CD14-positive monocyte (primary cell): ENCODE measurements at regions not wholly inside any gene's neighbourhood (a gene's known extent, or its start where the extent isn't known, plus 50 kb on each side); places are given as distances from the start of the nearest gene placed in this dataset.

Experiments
- DNase-seq, 3 donors: peaks; one replicate each; pipeline ENCODE4 v3.0.0-alpha.2; 2011 to 2022
- H2AFZ ChIP-seq: 2 replicates; pipeline ENCODE4 v1.6.0; 2012; ENCODE audit warnings: mild to moderate bottlenecking, low read depth, low read length, inconsistent platforms; ENCODE audit not compliant: insufficient read depth, poor library complexity, severe bottlenecking
- H3K27ac ChIP-seq, 2 donors: 1 replicate in 1 of 2; 2 replicates in 1 of 2; pipeline ENCODE4 v1.5.1; 2012 to 2013; ENCODE audit warnings: low read length in 2 of 2, control low read depth in 1 of 2, inconsistent platforms in 1 of 2, low read depth in 1 of 2, mild to moderate bottlenecking in 1 of 2
- H3K27me3 ChIP-seq, 2 donors: one replicate each; pipeline versions ENCODE4 v1.6.0 to v1.6.1; 2011 to 2013; ENCODE audit warnings: low read length in 2 of 2; ENCODE audit not compliant: control insufficient read depth in 2 of 2, insufficient read depth in 2 of 2
- H3K36me3 ChIP-seq, 2 donors: replicated peaks in 1 of 2; 1 replicate in 1 of 2; 2 replicates in 1 of 2; pipeline versions ENCODE4 v1.5.1 to v1.6.1; 2012 to 2013; ENCODE audit warnings: low read length in 2 of 2, control low read depth in 1 of 2, inconsistent platforms in 1 of 2, mild to moderate bottlenecking in 1 of 2; ENCODE audit not compliant: insufficient read depth in 2 of 2, control insufficient read depth in 1 of 2
- H3K4me1 ChIP-seq, 2 donors: 1 replicate in 1 of 2; 2 replicates in 1 of 2; pipeline versions ENCODE4 v1.5.1 to v1.6.1; 2012 to 2013; ENCODE audit warnings: low read length in 2 of 2, control low read depth in 1 of 2, inconsistent platforms in 1 of 2, mild to moderate bottlenecking in 1 of 2, moderate library complexity in 1 of 2; ENCODE audit not compliant: insufficient read depth in 2 of 2, control insufficient read depth in 1 of 2
- H3K4me2 ChIP-seq: replicated peaks from 2 replicates; pipeline ENCODE3; 2012; ENCODE audit warnings: low read length, moderate library complexity, mild to moderate bottlenecking; ENCODE audit not compliant: poor library complexity, severe bottlenecking; ENCODE audit errors: extremely low read depth
- H3K4me3 ChIP-seq, 3 experiments: fragments of 200-600 bp in 1 of 3; sonication (generic) in 1 of 3; replicated peaks in 1 of 3; 1 replicate in 2 of 3; 2 replicates in 1 of 3; pipeline ENCODE4 v1.5.1; 2011 to 2013; ENCODE audit warnings: low read length in 3 of 3, mild to moderate bottlenecking in 3 of 3, control low read depth in 2 of 3, low read depth in 2 of 3, inconsistent platforms in 1 of 3, moderate library complexity in 1 of 3
- H3K79me2 ChIP-seq: 2 replicates; pipeline ENCODE4 v1.6.0; 2012; ENCODE audit warnings: mild to moderate bottlenecking, control low read depth, inconsistent platforms, low read length, moderate library complexity; ENCODE audit not compliant: insufficient read depth
- H3K9ac ChIP-seq: 2 replicates; pipeline ENCODE4 v1.6.0; 2017; ENCODE audit warnings: low read length, mild to moderate bottlenecking; ENCODE audit not compliant: insufficient read depth, poor library complexity, severe bottlenecking
- H3K9me3 ChIP-seq, 2 donors: replicated peaks in 1 of 2; 1 replicate in 1 of 2; 2 replicates in 1 of 2; pipeline versions ENCODE4 v1.5.1 to v1.6.1; 2012 to 2013; ENCODE audit warnings: low read length in 2 of 2, control low read depth in 1 of 2; ENCODE audit not compliant: control insufficient read depth in 1 of 2, insufficient read depth in 1 of 2
- H4K20me1 ChIP-seq: 2 replicates; pipeline ENCODE4 v1.6.0; 2012; ENCODE audit warnings: mild to moderate bottlenecking, low read length, control low read depth, moderate library complexity; ENCODE audit not compliant: insufficient read depth
- H3K27ac Mint-ChIP-seq, 7 donors: one replicate each; pipeline ENCODE4 v1.8.0; 2020; ENCODE audit warnings: mild to moderate bottlenecking in 7 of 7, mixed read lengths in 7 of 7, moderate library complexity in 6 of 7, inconsistent platforms in 2 of 7
- H3K27me3 Mint-ChIP-seq, 3 donors: one replicate each; pipeline ENCODE4 v1.8.0; 2021 to 2022; ENCODE audit warnings: low read depth in 3 of 3, mild to moderate bottlenecking in 3 of 3, mixed read lengths in 3 of 3, moderate library complexity in 3 of 3, inconsistent platforms in 1 of 3
- H3K36me3 Mint-ChIP-seq, 2 donors: one replicate each; pipeline ENCODE4 v1.8.0; 2020; ENCODE audit warnings: mixed read lengths in 2 of 2, inconsistent platforms in 1 of 2, mild to moderate bottlenecking in 1 of 2
- H3K4me1 Mint-ChIP-seq: one replicate; pipeline ENCODE4 v1.8.0; 2020; ENCODE audit warnings: mild to moderate bottlenecking, mixed read lengths
- H3K4me3 Mint-ChIP-seq, 2 donors: one replicate each; pipeline ENCODE4 v1.8.0; 2020; ENCODE audit warnings: mild to moderate bottlenecking in 2 of 2, mixed read lengths in 2 of 2, moderate library complexity in 1 of 2
- H3K9me3 Mint-ChIP-seq, 7 donors: one replicate each; pipeline ENCODE4 v1.8.0; 2020 to 2022; ENCODE audit warnings: mixed read lengths in 7 of 7, mild to moderate bottlenecking in 6 of 7, moderate library complexity in 6 of 7, inconsistent platforms in 2 of 7
- WGBS: methylation state at CpG from one replicate; pipeline ENCODE4 v1.1.5; 2013; ENCODE audit warnings: missing lambda C conversion rate; ENCODE audit not compliant: insufficient coverage; 5-methylcytosine and 5-hydroxymethylcytosine counted together
- intact Hi-C, 2 donors: fragments of 100-400 bp; cut with micrococcal nuclease; formaldehyde crosslinking; loops; one replicate each; pipeline versions ENCODE4 v1.15.0 to v1.15.1; 2023
- TF ChIP-seq, protein P1 (sequence below): fragments of 200-600 bp; IDR thresholded peaks from one replicate; pipeline ENCODE4 v1.8.0; 2022; ENCODE audit warnings: antibody characterized with exemption, mild to moderate bottlenecking

DNA sequence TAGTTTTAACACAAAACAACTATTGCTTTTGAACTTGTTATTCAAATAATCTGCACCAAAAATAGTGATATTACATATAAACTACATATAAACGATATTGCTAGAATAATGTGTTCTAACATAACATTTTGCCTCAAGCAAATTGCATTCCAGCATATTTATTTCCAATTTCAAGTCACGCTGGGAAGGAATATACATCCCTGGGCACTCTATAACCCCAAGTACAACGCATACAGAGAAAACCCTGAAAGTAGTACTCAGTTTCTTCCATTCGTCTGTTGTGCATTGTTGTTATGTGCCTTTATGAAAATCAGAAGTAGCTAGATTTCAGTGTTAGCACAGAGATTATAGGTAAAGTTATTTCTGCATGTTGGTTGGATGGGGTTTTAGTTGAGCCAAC lies 251.5 kb downstream of the TUSC7 start:
- Histone ChIP-seq H3K9ac (no peak overlapping the region), H3K27ac (no peak overlapping the region), H2AFZ (no peak overlapping the region), H3K4me2 (no peak overlapping the region), H3K79me2 (no peaks in the 10 kb centered on the region), H3K36me3 (no peaks in the 10 kb centered on the region), H3K9me3 (no peaks in the 10 kb centered on the region), H3K4me3 (no peak overlapping the region), H4K20me1 (no peaks in the 10 kb centered on the region), H3K4me1 (no peaks in the 10 kb centered on the region), H3K27me3 (no peaks in the 10 kb centered on the region)
- H3K27ac Mint-ChIP-seq = no peak overlapping the region
- no peaks in the 10 kb centered on the region for H3K36me3 Mint-ChIP-seq
- no peaks in the 10 kb centered on the region for H3K4me1 Mint-ChIP-seq
- H3K4me3 Mint-ChIP-seq = no peak overlapping the region
- no peaks in the 10 kb centered on the region for H3K27me3 Mint-ChIP-seq
- DNase-seq = no peak
- intact Hi-C loops = no loop called here
- WGBS = 80% methylated on average over 2 of the region's 4 CpGs
- H3K9me3 Mint-ChIP-seq = peaks cover 0 to 3% (median 0%) of the 10 kb centered on the region in 7 donors
- TF ChIP-seq, protein P1, sequence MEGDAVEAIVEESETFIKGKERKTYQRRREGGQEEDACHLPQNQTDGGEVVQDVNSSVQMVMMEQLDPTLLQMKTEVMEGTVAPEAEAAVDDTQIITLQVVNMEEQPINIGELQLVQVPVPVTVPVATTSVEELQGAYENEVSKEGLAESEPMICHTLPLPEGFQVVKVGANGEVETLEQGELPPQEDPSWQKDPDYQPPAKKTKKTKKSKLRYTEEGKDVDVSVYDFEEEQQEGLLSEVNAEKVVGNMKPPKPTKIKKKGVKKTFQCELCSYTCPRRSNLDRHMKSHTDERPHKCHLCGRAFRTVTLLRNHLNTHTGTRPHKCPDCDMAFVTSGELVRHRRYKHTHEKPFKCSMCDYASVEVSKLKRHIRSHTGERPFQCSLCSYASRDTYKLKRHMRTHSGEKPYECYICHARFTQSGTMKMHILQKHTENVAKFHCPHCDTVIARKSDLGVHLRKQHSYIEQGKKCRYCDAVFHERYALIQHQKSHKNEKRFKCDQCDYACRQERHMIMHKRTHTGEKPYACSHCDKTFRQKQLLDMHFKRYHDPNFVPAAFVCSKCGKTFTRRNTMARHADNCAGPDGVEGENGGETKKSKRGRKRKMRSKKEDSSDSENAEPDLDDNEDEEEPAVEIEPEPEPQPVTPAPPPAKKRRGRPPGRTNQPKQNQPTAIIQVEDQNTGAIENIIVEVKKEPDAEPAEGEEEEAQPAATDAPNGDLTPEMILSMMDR = no peak

DNA sequence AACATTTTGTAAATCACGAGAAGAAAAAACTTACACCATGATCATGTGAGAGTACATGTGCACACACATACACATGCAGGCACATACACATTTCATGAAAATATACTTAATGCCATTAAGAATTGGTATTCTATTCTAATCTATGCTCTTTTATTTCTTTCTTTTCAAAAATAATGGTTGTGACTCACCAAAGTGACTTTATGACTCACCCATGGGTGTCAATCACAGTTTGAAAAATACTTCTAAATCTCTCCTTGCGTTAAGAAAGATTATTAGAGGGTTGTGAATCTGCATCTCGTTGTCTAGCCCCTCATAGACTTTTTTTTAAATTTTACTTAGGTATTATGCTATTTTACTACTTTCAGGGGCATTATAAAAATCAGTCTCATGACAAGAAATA lies 254.2 kb downstream of the TUSC7 start:
- no peaks in the 10 kb centered on the region for H3K36me3 Mint-ChIP-seq
- no peak overlapping the region for H3K4me3 ChIP-seq
- no peaks in the 10 kb centered on the region for H3K4me1 Mint-ChIP-seq
- no CpG with 5 or more reads among the region's 3 CpGs for WGBS
- TF ChIP-seq, protein P1 = no peak
- H3K27me3 ChIP-seq = no peaks in the 10 kb centered on the region
- H3K27ac Mint-ChIP-seq = no peak overlapping the region
- no peaks in the 10 kb centered on the region for H3K4me1 ChIP-seq
- H4K20me1 ChIP-seq = no peaks in the 10 kb centered on the region
- intact Hi-C loops = no loop called here
- H2AFZ ChIP-seq = no peak overlapping the region
- H3K9me3 ChIP-seq = no peaks in the 10 kb centered on the region
- H3K79me2 ChIP-seq = no peaks in the 10 kb centered on the region
- no peaks in the 10 kb centered on the region for H3K36me3 ChIP-seq
- no peak overlapping the region for H3K4me3 Mint-ChIP-seq
- H3K27ac ChIP-seq = no peak overlapping the region
- no peak overlapping the region for H3K4me2 ChIP-seq
- H3K27me3 Mint-ChIP-seq = no peaks in the 10 kb centered on the region
- peaks cover 0 to 3% (median 0%) of the 10 kb centered on the region in 7 donors for H3K9me3 Mint-ChIP-seq
- H3K9ac ChIP-seq = no peak overlapping the region
- no peak for DNase-seq
